Mammary epithelial cell (primary cell): ENCODE measurements at regions not wholly inside any gene's neighbourhood (a gene's known extent, or its start where the extent isn't known, plus 50 kb on each side); places are given as distances from the start of the nearest gene placed in this dataset.

Experiments
- CTCF ChIP-seq, 2 donors: IDR thresholded peaks in 1 of 2; conservative IDR thresholded peaks in 1 of 2; 2 replicates each; pipeline ENCODE4 v1.5.1; 2011 to 2012; ENCODE audit warnings: inconsistent platforms in 2 of 2, low read length in 2 of 2, mild to moderate bottlenecking in 2 of 2, control low read depth in 1 of 2, low read depth in 1 of 2; ENCODE audit not compliant: insufficient read depth in 1 of 2; ENCODE audit errors: extremely low read depth in 1 of 2
- EZH2 ChIP-seq: IDR thresholded peaks from 2 replicates; pipeline ENCODE4 v1.6.1; 2012; ENCODE audit warnings: low read length, inconsistent platforms, borderline replicate concordance

- TF ChIP-seq CTCF (conservative IDR thresholded peaks at IDR 0.05 in 1 of 2, IDR thresholded peaks at IDR 0.05 in 1 of 2; ENCODE audit: extremely low read depth in 1 of 2, insufficient read depth in 1 of 2, low read depth in 1 of 2, low read length in 2 of 2) (no peak), EZH2 (no peak)
Observed at GRCh38 chrX:23118890-23119527, 119.2 kb downstream of the DDX53 start.
